SK-N-SH (cell line): ENCODE measurements at regions not wholly inside any gene's neighbourhood (a gene's known extent, or its start where the extent isn't known, plus 50 kb on each side); places are given as distances from the start of the nearest gene placed in this dataset.

ENCODE experiments used
- JUND ChIP-seq: IDR thresholded peaks from 2 replicates; pipeline ENCODE4 v1.4.0; 2012
- YY1 ChIP-seq: IDR thresholded peaks from 2 replicates; pipeline ENCODE4 v1.4.0; 2012; ENCODE audit warnings: low read depth, mild to moderate bottlenecking
- TF ChIP-seq, protein P1 (sequence below): fragments of 200-600 bp; sonication (generic); IDR thresholded peaks from 2 replicates; pipeline ENCODE4 v1.6.1; 2017; ENCODE audit warnings: antibody characterized with exemption, mild to moderate bottlenecking, moderate library complexity
- TF ChIP-seq, protein P2 (sequence below): IDR thresholded peaks from 2 replicates; pipeline ENCODE4 v1.6.1; 2012; ENCODE audit warnings: mild to moderate bottlenecking, low read depth, low read length, moderate library complexity
- TF ChIP-seq, protein P3 (sequence below): IDR thresholded peaks from 2 replicates; pipeline ENCODE4 v1.4.0; 2012; ENCODE audit warnings: low read depth, borderline replicate concordance

DNA sequence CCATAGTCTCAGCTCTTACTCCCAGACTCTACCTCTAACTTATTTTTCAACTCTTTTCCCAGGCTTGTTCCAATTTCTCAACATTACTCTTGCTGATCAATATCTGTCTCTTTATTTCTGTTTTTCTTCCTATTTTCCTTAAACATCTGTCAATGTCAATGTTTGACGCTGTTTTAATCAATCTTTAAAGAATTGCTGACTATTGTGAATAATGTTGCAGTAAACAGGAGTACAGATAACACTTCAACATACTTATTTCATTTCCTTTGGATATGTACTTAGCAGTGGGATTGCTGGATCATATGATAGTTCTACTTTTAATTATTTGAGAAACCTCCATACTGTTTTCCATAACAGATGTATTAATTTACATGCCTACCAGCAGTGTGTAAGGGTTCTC is 229.0 kb downstream of the TRIM36 start:
- TF ChIP-seq, protein P1, sequence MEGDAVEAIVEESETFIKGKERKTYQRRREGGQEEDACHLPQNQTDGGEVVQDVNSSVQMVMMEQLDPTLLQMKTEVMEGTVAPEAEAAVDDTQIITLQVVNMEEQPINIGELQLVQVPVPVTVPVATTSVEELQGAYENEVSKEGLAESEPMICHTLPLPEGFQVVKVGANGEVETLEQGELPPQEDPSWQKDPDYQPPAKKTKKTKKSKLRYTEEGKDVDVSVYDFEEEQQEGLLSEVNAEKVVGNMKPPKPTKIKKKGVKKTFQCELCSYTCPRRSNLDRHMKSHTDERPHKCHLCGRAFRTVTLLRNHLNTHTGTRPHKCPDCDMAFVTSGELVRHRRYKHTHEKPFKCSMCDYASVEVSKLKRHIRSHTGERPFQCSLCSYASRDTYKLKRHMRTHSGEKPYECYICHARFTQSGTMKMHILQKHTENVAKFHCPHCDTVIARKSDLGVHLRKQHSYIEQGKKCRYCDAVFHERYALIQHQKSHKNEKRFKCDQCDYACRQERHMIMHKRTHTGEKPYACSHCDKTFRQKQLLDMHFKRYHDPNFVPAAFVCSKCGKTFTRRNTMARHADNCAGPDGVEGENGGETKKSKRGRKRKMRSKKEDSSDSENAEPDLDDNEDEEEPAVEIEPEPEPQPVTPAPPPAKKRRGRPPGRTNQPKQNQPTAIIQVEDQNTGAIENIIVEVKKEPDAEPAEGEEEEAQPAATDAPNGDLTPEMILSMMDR = no peak
- TF ChIP-seq, protein P2, sequence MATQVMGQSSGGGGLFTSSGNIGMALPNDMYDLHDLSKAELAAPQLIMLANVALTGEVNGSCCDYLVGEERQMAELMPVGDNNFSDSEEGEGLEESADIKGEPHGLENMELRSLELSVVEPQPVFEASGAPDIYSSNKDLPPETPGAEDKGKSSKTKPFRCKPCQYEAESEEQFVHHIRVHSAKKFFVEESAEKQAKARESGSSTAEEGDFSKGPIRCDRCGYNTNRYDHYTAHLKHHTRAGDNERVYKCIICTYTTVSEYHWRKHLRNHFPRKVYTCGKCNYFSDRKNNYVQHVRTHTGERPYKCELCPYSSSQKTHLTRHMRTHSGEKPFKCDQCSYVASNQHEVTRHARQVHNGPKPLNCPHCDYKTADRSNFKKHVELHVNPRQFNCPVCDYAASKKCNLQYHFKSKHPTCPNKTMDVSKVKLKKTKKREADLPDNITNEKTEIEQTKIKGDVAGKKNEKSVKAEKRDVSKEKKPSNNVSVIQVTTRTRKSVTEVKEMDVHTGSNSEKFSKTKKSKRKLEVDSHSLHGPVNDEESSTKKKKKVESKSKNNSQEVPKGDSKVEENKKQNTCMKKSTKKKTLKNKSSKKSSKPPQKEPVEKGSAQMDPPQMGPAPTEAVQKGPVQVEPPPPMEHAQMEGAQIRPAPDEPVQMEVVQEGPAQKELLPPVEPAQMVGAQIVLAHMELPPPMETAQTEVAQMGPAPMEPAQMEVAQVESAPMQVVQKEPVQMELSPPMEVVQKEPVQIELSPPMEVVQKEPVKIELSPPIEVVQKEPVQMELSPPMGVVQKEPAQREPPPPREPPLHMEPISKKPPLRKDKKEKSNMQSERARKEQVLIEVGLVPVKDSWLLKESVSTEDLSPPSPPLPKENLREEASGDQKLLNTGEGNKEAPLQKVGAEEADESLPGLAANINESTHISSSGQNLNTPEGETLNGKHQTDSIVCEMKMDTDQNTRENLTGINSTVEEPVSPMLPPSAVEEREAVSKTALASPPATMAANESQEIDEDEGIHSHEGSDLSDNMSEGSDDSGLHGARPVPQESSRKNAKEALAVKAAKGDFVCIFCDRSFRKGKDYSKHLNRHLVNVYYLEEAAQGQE = no peak
- TF ChIP-seq YY1 (no peak), JUND (no peak)
- TF ChIP-seq, protein P3, sequence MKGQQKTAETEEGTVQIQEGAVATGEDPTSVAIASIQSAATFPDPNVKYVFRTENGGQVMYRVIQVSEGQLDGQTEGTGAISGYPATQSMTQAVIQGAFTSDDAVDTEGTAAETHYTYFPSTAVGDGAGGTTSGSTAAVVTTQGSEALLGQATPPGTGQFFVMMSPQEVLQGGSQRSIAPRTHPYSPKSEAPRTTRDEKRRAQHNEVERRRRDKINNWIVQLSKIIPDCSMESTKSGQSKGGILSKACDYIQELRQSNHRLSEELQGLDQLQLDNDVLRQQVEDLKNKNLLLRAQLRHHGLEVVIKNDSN = no peak
